WERI-Rb-1 (cell line): ENCODE measurements at regions not wholly inside any gene's neighbourhood (a gene's known extent, or its start where the extent isn't known, plus 50 kb on each side); places are given as distances from the start of the nearest gene placed in this dataset.

Experiments
- DNase-seq: peaks from one replicate; pipeline ENCODE4 v3.0.0-alpha.2; 2020
- H3K27ac ChIP-seq: fragments of 250-450 bp; sonication (Bioruptor Pico); 2 replicates; pipeline ENCODE4 v1.5.1; 2020; ENCODE audit warnings: mild to moderate bottlenecking, moderate library complexity
- H3K27me3 ChIP-seq: fragments of 250-450 bp; sonication (Bioruptor Pico); 2 replicates; pipeline ENCODE4 v1.5.1; 2021; ENCODE audit warnings: mild to moderate bottlenecking, low read depth, moderate library complexity; ENCODE audit not compliant: insufficient read depth, severe bottlenecking
- H3K36me3 ChIP-seq: fragments of 250-450 bp; sonication (Bioruptor Pico); 2 replicates; pipeline ENCODE4 v1.5.1; 2020; ENCODE audit warnings: mild to moderate bottlenecking, moderate library complexity
- H3K4me3 ChIP-seq: 2 replicates; pipeline ENCODE4 v1.5.1; 2011; ENCODE audit warnings: low read depth, mild to moderate bottlenecking, control low read depth, low read length
- H3K9me3 ChIP-seq: fragments of 250-450 bp; sonication (Bioruptor Pico); 2 replicates; pipeline ENCODE4 v1.5.1; 2021; ENCODE audit warnings: mild to moderate bottlenecking, moderate library complexity; ENCODE audit not compliant: severe bottlenecking
- CTCF ChIP-seq: IDR thresholded peaks from 2 replicates; pipeline ENCODE4 v1.5.1; 2011; ENCODE audit warnings: low read depth, mild to moderate bottlenecking, control low read depth, inconsistent platforms, low read length

GRCh38 chr5:168125445-168126199 is 165.8 kb upstream of the WWC1 start:
- H3K27me3 ChIP-seq, result no peaks in the 10 kb centered on the region

GRCh38 chr5:168126606-168127005 is 164.8 kb upstream of the WWC1 start:
- DNase-seq, result no peak
- Histone ChIP-seq H3K27me3 (no peaks in the 10 kb centered on the region), H3K9me3 (peaks cover 3% of the 10 kb centered on the region), H3K27ac (no peak overlapping the region), H3K36me3 (no peaks in the 10 kb centered on the region), H3K4me3 (no peak overlapping the region)
- no peak for TF ChIP-seq CTCF

More at GRCh38 chr5:168125445-168126199, 165.8 kb upstream of the WWC1 start:
- Histone ChIP-seq H3K36me3 (no peaks in the 10 kb centered on the region), H3K4me3 (no peak overlapping the region), H3K9me3 (peaks cover 3% of the 10 kb centered on the region), H3K27ac (no peak overlapping the region)
- DNase-seq, result no peak
- no peak for TF ChIP-seq CTCF

- TF ChIP-seq CTCF, result no peak
- H3K4me3 ChIP-seq, result no peak overlapping the region
- H3K27me3 ChIP-seq, result no peaks in the 10 kb centered on the region
- no peaks in the 10 kb centered on the region for H3K36me3 ChIP-seq
- no peak for DNase-seq
- H3K27ac ChIP-seq, result no peak overlapping the region
- H3K9me3 ChIP-seq, result peaks cover 3% of the 10 kb centered on the region
Measured at GRCh38 chr5:168128111-168128510, 163.3 kb upstream of the WWC1 start.

- H3K9me3 ChIP-seq, result peaks cover 3% of the 10 kb centered on the region
- no peaks in the 10 kb centered on the region for H3K36me3 ChIP-seq
- no peak overlapping the region for H3K4me3 ChIP-seq
- H3K27ac ChIP-seq, result no peak overlapping the region
- TF ChIP-seq CTCF, result no peak
- DNase-seq, result no peak
- no peaks in the 10 kb centered on the region for H3K27me3 ChIP-seq
Measured at GRCh38 chr5:168128557-168128956, 162.9 kb upstream of the WWC1 start.

- H3K27me3 ChIP-seq, result no peaks in the 10 kb centered on the region
- H3K4me3 ChIP-seq, result no peak overlapping the region
- no peak for DNase-seq
- no peaks in the 10 kb centered on the region for H3K36me3 ChIP-seq
- no peak overlapping the region for H3K27ac ChIP-seq
- no peak for TF ChIP-seq CTCF
- no peaks in the 10 kb centered on the region for H3K9me3 ChIP-seq
Measured at GRCh38 chr5:168131519-168131918, 159.9 kb upstream of the WWC1 start.

- no peaks in the 10 kb centered on the region for H3K36me3 ChIP-seq
- no peak for TF ChIP-seq CTCF
- no peaks in the 10 kb centered on the region for H3K9me3 ChIP-seq
- no peak overlapping the region for H3K27ac ChIP-seq
- H3K27me3 ChIP-seq, result no peaks in the 10 kb centered on the region
- no peak for DNase-seq
- H3K4me3 ChIP-seq, result no peak overlapping the region
Measured at GRCh38 chr5:168132241-168132641, 159.2 kb upstream of the WWC1 start.
